Fibroblast of skin of right quadriceps (primary cell): ENCODE measurements at regions not wholly inside any gene's neighbourhood (a gene's known extent, or its start where the extent isn't known, plus 50 kb on each side); places are given as distances from the start of the nearest gene placed in this dataset.
"Not testable (repeated sequence)": the region's sequence is repeated elsewhere in the genome, so short reads cannot be mapped to it uniquely, and the experiment has no call there.

Experiments used
- DNase-seq: peaks from one replicate; pipeline ENCODE4 v3.0.0-alpha.2; 2013

DNA sequence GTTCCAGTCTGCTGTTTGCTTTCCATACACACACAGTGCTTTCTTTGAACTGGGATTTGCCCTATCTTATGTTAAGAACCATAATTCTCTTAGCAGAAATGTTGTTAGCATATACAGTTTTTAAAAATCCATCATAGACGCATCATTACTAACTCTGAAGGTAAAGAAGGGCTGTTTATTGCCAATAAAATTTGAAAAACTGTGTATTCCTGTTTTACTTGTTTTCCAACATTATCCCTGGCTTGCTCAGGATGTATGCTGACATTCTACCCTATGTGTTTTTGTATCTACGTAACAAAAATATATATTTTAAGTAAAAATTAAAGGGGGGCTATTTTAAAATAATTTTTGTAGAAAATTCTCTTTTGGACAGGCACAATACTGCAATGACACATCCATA lies 857.2 kb downstream of the BRINP3 start:
- DNase-seq: no peak

- no peak for DNase-seq
Observed at GRCh38 chr1:189623336-189623735, 854.3 kb downstream of the BRINP3 start.

GRCh38 chr1:189627427-189627826 lies 850.2 kb downstream of the BRINP3 start:
- DNase-seq: no peak

DNA sequence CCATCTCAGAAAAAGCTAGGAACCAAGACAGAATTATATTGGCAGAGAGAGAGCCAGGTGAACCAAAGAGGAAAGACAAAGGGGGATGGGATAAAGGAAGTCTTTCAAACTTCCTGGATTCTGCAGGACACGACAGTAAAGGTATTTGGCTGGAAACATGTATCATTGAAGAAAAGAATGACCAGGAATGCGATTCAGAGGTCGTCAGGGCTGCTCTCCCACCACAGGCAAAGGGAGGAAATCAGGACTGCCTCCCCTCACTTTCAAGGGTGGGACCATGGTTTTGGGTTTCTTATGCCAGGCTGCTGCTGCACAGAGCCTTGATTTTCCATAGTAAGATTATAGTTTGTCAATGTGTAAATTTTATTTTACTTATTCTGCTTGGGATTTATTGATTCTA lies 848.8 kb downstream of the BRINP3 start:
- no peak for DNase-seq

DNA sequence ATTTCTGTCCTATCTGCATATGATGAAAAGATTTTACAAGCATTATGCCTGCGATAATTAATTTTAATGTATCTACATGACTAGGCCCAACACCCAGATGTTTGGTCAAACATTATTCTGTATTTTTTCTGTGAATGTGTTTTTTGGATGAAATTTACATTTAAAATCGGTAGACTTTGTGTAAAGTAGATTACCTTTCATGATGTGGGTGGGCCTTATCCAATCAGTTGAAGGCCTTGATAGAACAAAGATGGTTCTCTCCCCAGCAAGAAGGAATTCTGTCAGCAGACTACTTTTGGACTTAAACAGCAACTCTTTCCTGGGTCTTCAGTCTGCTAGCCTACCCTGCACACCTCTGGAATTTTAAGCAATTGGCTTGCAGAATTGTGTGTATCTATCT lies 844.0 kb downstream of the BRINP3 start:
- DNase-seq: no peak

GRCh38 chr1:189637041-189637440 lies 840.6 kb downstream of the BRINP3 start:
- no peak for DNase-seq

DNA sequence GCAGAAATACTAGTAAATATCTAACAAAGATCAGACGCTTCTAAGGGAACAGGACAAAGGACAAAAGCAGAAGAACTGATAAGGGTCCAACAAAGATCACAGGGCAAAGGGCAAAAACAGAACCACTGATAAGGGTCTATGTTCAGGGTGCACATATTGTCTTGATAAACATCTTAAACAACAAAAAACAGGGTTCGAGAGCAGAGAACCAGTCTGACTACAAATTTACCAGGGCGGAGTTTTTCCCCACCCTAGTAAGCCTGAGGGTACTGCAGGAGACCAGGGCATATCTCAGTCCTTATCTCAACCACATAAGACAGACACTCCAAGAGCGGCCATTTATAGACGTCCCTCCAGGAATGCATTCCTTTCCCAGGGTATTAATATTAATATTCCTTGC lies 833.5 kb downstream of the BRINP3 start:
- not testable (repeated sequence) for DNase-seq

- DNase-seq: no peak
Observed at GRCh38 chr1:189644970-189645369, 832.7 kb downstream of the BRINP3 start.

- no peak for DNase-seq
Observed at GRCh38 chr1:189646066-189646465, 831.6 kb downstream of the BRINP3 start.

DNA sequence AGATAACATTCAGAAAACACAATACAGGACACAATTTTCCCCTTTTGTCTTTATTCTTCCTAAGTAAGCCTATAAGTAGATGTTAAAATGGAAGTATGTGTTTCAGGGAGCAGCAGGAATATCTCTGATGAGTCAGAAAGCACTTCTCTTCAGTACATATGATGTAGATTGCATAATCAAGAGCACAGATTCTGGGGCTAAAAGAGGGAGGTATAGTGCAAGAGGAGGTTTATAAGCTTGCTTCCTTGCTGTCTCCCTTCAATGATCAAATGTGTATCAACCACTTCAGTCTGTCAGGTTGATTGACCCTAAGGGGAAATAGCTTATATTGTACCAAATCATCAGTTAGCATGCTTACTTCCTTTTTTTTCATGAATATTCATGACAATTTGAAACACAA lies 822.8 kb downstream of the BRINP3 start:
- DNase-seq: peak; percentile 43

DNA sequence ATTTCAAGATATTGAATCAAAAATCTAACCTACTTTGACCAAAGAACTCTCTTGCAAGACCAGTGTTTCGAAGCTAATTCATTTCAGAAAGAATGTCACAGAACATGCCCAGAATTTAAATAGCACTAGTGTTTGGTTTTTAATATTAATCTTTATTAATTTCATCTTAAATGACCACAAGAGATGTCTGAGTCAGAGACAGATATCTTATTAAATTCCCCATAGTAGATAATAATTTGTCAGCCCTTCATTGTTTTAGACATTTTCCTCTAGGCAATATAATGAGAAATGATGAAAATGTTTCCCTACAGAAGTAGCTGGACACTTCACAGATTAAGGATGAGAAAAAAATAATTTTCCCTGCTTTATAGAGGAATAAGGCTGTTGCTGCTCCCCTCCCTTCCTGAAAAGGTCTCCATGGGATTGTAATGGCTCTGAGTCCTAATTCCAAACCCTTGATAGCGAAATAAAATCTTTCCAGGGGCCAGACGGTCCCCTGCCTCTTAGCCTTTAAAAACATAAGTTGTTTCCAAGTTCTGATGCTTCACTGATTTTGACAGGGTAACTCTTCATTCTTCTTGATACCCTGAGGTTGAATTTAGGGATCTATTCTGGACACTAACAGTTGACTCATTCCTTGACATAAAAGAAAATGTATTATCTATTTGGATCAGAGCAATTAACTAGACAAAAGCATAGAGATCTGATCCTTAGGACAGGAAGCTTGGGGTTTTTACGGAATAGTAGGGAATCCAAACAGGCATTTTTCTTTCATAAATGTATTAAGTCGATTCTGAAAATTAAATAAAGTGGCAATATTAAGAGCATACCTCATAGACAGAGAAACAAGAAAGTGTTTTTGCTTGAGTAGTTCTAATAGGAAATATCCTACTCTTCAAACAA lies 820.8 kb downstream of the BRINP3 start:
- DNase-seq: no peak

DNA sequence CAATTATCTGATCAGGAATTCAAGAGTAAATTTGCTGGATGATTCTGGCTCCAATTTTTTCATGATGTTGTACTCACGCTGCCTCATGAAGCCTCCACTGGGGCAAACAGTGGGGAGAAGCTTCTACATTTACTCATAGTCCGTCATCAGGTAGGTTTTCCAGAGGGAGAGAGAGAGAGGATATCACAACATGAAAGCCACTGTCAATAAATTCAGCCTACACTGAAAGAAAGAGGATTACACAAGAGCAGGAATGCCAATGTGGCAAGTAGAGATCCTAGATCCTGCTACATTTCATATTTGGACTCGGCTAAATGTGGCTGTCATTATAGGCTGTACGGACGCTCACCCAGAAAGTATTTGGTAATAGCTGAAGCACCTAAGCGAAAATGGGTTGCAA lies 819.9 kb downstream of the BRINP3 start:
- peak; percentile 37 for DNase-seq

GRCh38 chr1:189658381-189658780 lies 819.3 kb downstream of the BRINP3 start:
- no peak for DNase-seq

DNA sequence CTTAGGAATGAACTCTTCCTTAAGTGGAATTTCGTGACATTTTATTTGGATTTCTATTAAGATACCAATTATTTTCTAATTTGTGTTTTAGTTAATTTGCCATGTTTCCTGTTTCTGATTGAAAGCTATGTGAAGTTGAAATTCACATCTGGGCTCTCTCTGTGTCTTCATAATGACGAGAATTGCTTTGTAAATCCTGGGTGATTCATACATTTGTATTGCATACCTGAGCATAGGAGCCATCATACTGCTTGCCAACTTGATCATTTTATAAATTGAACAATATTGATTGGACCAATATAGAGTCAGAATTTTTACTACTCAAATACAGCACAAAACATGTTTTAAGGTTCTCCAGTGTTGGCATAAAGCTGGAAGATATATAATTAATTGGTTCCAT lies 817.9 kb downstream of the BRINP3 start:
- DNase-seq: no peak

DNA sequence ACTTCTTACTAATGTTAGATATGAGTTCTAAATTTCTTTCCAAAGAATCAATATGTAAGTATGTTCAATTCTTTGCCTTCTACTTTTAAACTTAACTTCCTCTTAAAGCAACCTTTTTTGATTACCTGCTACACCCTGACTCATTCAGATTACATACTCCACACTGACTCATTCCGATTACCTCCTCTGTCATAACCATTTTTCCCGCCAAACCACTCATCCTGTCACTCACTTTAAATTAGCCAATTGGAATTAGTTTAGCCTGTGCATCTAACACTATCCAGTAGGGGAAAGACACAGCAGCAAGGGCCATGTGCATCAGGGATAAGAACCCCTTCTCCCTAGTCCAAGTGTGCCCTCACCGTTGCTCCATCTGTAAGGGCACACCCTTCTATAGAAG lies 815.5 kb downstream of the BRINP3 start:
- peak; percentile 6 for DNase-seq

DNA sequence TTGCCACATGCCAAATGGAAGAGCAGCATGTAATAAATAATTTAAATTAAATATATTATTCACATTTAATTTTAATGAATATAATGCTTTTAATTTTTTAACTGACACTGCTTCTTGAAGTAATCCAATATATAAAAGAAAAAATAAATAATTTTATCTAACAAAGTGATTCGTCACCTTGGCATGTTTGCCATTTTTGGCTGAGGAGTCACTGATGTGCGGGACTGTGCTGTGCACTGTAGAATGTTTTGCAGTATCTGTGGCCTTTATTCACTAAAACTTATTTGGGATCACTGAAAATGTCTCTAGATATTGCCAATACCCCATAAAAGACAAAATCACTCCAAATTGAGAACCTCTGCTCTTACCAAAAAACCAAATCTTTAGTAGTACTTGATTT lies 807.8 kb downstream of the BRINP3 start:
- peak; percentile 65 for DNase-seq

- no peak for DNase-seq
Observed at GRCh38 chr1:189673217-189673616, 804.4 kb downstream of the BRINP3 start.

GRCh38 chr1:189675712-189676244 lies 801.9 kb downstream of the BRINP3 start:
- peak; percentile 48 for DNase-seq

GRCh38 chr1:189678779-189679178 lies 798.9 kb downstream of the BRINP3 start:
- DNase-seq: no peak

DNA sequence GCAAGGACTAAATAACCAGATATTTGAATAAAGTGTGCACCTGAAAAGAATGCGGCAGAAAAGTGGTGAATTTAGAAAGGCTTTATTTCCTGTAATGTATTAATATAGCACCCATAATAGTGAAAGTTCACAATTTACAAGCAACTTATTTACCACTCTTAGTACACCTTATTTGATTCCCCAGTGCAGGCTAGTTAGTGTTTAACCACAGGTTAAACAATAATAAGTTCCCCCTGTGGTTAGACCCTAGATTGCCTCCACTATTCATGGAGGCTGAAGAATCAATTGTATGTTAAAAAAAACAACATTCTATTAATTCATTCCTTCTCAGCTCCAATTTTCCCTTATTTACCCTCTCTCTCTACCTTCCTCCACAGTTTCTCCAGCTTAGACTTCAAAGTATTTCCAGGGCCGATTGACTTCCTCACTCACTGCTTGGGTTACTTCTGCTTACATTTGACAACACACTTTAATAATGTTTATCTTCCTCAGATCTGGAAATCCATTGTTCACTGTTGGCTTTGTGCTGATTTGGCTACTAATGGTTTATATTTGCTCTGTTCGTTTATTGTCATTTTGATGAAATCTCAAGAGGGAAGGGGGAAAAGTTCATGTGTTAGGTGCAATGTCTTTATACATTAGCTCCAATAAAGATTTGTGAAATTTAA lies 796.3 kb downstream of the BRINP3 start:
- no peak for DNase-seq

- no peak for DNase-seq
Observed at GRCh38 chr1:189682591-189682990, 795.1 kb downstream of the BRINP3 start.

DNA sequence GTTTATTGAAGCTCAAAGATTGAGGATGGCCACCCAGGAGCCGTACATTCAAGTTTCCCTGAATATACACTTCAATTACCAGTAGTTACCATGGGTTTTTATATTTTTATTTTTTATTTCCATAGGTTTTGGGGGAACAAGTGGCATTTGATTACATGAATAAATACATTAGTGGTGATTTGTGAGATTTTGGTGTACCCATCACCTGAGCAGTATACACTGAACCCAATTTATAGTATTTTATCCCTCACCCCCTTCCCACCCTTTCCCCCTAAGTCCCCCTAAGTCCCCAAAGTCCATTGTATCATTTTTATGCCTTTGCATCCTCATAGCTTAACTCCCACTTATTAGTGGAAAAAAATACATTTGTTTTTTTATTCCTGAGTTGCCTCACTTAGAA lies 791.4 kb downstream of the BRINP3 start:
- no peak for DNase-seq

DNA sequence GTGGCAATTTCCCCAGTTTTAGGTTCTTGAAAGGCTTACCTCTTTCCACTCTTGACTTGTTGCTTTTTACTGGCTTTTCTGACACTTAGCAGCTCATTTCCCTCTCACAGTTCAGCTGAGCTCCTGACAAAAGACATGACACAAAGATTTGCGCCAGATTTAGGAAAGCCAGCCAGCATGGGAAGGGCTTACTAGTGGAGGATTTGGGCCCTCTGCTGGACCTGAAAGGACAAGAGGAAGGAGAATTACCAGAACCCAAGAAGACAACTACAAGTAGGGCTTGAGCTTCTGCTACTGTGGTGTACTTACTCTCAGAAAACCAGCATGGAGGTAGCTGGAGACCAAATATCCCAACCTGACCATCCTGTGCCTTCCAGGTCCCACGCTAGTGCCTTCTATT lies 784.5 kb downstream of the BRINP3 start:
- DNase-seq: peak; percentile 2

- no peak for DNase-seq
Observed at GRCh38 chr1:189696297-189696696, 781.4 kb downstream of the BRINP3 start.
